HG02759 (cell line): ENCODE measurements at regions not wholly inside any gene's neighbourhood (a gene's known extent, or its start where the extent isn't known, plus 50 kb on each side); places are given as distances from the start of the nearest gene placed in this dataset.

Experiments
- ATAC-seq: cut with Tn5 transposase; IDR thresholded peaks from one replicate; pipeline ENCODE4 v1.9.1; 2021; ENCODE audit warnings: mild to moderate bottlenecking, moderate library complexity; ENCODE audit not compliant: unreplicated experiment

DNA sequence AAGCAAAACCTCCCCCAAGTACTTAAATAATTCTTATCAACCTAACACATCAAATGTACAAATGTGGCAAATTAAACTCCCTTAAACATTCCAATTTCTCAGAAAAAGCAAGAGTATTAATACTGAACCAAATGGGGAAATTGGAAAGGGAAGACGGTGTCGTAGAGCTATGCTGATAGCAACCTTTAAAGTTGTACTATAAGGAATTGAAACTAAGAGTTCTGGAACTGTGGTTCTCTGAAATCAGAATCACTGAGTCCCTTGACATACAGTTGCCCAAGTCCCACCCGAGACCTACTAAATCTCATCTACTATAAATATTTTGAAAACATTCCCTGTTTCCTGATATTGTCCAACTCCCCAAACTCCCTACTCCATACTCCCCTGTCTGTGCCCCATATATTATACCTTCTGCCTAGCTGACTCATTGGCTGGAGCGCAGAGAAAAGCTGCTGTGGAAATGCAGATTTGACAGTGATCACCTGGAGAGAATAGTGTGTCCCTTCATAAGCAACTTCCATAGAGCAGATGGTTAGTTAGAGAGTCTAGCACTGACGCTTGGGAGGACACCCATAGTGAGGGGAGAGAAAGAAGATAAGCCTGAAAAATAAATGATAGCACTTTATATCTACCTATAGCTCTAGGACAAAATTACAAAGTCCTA is 51.4 kb upstream of the ITM2B start:
- ATAC-seq = no peak

DNA sequence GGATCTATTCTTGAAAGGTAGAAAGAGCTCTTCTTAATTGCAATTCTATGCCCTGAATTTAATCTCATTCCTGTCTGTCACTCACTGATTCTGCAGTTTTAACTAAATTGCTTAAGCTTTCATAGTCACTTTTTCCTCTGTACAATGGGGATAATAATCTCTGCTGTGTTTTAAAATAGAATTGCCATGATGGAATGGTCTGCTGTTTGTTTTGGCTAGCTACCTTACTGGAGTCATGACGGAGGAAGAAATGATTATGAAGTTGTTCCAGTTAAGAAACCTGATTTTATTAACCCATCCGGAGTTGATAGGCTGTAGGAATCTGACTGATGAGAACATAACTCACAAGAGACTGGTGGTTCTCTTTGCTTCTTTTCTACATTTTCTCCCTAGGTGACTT is 54.9 kb upstream of the ITM2B start:
- ATAC-seq = no peak

DNA sequence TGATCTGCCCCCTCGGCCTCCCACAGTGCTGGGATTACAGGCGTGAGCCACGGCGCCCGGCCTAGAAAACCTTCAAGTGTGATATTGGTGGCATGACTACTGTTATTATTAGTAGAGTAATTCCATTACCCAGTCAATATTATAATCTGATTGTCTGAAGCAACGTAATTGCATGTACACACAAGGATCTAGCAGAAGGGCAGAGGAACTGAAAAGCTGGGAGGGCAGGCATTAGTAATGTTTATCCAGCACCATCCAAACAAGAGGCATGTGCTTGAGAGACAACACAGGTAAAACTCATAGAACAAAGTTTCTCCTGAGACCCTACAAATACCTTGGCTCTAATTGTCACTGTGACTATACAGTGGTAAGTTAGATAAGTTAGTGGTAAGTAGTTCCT is 56.2 kb upstream of the ITM2B start:
- ATAC-seq = no peak

DNA sequence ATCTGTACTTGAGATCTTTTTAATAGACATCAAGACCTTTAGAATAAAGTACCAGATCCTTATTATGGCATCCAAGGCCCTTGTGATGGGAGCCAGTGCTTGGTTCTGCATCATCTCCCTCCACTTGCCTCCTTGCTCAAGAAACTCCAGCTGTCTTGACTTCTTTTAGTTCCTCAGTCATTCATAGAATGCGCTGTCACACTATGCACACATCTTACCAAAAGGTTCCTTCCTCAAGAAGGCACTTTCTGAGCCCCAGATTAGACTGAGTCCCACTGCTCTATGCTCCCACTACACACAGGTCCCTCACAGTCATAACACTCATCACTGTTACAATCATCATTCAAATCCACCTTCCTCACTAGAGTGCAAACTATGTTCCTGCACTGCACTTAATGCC is 57.8 kb upstream of the ITM2B start:
- ATAC-seq = peak; percentile 73

DNA sequence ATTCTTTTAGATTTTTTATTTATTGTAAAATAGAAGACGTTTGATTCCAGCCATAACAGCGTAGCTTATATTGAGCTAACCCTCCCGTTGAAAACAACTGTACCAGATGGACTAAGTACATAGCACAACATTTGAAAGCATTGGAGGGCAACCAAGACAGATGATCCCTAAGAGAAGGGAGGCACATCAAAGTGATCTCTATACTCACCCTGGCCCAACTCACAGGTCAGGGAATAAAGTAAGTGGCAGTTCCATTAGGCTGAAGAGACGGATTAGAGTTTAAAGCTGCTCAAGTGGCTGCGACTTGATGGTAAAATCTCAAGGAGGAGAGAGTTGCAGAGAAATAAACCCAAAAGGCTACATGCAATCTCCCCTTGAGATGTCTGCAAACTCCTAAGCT is 65.1 kb upstream of the ITM2B start:
- ATAC-seq = no peak

DNA sequence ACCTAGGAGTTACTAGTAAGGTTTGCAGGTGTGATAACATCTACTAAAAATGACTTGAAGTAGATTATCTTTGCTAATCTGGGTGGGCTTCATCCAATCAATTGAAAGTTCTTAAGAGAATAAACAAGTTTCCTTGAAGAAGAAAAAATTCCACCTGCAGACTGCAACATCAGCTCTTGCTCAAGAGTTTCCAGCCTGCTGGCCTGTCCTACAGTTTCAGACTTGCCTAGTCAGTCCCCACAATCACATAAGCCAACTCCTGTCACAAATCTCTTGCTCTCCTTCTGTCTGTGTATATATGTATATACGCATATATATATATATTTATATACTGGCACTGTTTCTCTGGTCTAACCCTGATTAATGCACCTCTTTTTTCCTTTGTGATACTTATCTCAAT is 67.3 kb upstream of the ITM2B start:
- ATAC-seq = no peak

DNA sequence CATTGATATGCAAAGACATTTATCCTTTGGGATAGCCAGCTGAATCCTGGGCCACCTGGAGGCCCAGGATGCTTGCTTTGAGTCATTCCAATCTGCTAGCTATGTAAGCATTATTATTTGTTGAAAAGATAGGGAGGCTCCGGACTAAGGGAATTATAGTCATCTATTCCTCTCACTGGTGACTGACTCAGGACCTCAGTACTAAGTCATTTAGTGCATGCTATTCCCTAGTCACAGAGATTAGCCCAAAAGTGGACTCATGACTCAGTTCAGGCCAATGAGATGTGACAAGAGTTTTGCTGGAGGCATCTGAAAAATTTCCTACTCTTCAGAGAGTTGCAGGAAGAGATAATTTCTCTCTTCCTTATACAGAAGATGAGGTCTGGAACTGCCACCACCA is 67.9 kb upstream of the ITM2B start:
- no peak for ATAC-seq

DNA sequence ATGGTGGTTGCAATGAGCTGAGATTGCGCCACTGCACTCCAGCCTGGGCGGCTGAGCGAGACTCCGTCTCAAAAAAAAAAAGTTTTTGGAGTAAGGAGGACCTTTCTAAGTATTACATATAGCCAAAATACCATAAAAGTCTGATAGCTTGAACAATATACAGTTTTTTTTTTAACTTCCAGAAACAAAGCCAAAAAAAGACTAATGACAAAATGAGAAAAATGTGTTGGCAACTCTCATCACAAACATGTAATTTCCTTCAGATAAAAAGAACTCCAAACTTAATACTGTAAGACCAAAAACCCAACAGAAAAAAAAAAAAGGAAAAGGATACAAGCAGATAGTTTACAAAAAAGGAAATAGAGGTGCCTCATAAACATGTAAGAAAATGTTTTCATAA is 68.2 kb upstream of the MED4 start:
- no peak for ATAC-seq

DNA sequence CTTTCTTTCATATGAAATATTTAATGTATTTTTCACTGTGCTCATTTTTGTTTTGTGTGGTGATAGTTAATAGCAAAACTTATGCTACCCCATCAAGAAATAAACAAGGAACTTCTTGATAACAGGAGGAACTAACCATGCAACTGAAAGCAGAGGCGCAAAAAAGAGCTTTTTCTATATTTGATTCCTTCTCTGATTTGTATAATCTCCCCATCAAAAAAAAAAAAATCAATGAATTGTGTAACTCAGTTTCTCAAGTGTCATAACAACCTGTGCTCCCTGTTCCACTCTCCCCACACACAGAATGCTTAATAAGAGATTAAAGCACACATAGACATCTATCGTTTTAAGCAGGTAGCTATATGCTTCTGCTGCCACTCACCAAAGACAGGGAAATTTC is 67.3 kb upstream of the MED4 start:
- ATAC-seq = no peak

DNA sequence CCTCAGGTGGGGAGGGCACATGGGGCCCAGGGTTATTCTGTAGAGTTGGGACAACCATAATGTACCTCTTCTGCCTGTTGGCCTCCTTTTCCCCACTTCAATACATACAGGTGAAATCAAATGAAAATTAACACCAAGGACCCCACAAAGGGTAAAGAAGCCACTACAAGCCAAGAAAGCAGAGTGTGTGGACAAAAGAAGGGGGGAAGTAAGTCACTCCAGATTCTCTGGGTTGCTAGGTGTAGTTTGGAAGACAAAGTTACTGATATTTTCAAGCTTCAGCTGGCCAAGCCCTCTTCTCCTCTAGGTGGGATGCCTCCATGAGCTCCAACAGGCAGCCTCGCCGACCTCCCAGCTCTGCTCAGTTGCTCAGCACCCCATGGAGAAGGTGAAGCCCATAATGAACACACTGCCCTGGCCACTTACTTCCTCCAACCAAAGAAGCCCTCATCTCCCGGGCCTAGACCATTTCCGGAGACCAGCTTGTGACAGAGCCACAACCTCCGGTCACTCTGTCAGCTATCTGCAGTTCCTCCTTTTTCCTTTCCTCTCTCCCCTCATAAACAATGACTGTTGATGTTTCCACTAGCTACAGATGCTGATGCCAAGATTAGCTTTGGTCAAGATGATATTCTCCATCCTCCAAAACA is 66.8 kb upstream of the MED4 start:
- no peak for ATAC-seq

DNA sequence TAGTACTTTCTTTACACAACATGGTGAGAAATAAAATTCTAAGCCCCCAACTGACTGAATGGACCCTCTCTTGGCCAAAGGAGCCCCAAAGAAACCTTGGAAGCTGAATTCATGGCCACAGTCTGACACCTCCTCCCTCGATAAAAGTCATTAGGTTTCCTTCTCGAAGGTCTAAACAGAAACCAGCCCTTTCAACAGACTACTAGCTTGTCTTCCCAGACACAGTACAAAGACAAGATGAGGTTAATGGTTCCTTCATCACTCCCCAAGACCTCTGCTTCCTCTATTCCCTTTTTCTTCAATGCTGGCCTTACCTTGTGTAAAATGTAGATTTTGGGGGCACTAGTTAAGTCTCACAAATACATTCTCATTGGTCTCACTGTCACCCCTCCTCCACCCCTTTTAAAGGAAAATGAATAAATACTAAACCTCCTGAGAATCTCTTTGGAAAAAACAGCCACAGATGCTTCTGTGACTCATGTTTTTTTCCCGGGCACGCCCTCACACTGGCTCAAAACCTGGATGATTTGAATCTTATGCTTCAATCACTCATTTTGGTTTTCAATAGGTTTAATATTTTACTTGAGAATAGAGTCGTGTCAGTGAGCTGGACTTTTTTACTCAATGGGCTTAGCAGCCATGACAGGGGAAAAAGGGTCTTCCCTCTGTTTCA is 65.8 kb upstream of the MED4 start:
- no peak for ATAC-seq

DNA sequence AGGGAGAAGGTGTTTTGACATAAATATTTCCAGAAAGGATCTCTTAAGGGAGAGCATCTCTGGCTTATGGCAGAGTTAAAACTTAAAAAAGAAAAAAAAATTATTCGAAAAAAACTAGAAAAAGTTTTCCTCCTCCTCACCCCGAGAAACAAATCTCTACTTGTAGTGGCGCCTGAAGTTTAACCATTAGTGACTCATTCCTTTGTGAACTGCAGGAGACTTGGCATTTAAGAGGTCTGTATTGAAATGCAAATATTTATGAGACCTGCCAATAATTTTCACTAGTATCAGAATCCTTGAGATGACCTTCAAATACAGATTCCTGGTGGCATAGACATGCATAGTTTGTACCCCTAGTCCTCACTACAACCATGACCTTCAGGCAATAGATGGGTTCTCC is 64.9 kb upstream of the MED4 start:
- no peak for ATAC-seq

DNA sequence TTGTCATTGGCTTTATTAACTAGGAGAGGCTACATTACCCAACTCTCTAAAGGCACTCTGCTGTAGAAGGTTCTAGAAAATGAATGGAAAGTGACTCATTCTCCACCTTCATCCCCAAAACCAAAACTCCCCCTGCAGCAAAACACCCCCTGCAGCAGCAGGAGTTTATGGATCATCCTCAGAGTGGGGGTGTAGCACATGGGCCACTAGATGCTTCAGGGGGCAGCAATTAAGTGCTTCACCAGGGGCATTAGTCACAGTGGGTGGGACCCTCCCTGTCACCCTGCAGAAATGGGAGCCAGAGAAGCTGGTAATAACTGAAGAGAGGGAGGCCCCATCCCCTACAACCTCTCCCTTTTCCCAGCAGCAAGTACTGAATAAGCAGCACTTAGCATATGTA is 64.5 kb upstream of the MED4 start:
- no peak for ATAC-seq

DNA sequence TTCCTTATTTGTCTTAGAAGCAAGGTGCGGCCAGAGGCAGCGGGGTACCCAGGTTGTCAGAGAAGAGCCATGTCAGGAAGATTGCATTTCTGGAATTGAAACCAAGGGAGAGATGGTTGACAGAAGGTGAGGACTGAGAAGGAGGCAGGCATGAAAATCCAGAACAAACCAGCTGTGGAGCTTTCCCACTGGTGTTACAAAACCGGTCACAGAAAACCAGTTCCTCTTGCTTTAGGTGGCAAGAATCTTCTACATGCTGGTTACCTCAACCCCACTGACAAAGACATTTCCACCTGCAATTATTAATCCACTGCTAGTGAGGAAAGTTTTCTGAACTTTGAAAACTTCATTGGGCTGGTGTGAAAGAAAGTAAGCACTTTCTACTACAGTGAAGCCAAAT is 64.0 kb upstream of the MED4 start:
- ATAC-seq = no peak

DNA sequence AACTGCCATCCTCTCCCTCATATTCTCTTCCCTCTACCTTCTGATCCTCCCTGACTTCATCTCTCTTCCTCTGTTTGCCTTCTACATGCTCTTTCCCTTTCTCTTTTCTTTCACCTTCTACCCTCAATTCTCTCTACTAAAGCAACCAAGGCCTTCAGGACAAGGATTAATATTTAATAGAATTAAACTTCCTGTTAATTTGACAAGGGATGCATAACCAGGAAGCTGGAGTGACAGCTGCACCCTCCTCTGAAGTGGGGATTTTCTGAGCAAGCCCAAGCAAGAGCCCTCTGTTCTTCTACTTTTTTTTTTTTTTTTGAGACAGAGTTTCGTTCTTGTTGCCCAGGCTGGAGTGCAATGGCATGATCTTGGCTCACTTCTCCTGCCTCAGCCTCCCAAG is 63.4 kb upstream of the MED4 start:
- ATAC-seq = peak; percentile 53

DNA sequence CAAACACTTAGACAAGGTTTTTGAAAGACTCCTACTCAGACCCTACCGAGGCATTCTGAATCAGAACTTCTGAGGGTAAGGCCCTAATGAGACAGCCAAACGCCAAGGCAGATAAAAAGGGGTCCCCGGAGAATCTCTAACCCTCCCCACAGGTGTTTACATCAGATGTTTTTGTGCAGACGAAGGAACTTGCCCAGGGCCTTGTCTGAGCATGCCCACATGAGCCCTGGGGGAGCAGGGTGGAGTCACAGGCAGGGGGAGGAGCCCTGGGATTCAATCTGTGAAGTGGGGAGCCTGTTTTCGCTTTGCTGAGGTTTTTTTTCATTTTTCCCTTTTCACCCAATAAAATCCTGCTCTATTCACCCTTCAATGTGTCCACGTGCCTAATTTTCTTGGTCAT is 61.6 kb upstream of the MED4 start:
- ATAC-seq = no peak

DNA sequence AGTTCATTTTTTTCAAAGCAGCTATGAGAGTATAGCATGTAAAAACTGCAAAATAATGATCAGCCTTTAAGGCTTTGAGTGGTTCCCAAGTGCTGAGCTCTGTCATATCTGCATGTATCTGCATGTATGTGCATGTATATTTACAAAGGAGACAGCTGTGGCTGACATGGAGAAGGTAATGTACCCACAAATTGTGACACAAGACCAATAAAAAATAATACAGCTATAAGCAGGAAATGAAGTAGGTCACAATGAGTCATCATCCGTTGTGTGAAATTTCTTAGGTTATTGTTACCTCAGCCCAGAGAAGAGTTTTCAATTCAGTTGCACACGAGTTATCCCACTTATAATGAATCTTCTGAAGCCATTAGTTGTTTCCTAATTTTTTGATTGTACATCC is 60.9 kb upstream of the MED4 start:
- no peak for ATAC-seq

DNA sequence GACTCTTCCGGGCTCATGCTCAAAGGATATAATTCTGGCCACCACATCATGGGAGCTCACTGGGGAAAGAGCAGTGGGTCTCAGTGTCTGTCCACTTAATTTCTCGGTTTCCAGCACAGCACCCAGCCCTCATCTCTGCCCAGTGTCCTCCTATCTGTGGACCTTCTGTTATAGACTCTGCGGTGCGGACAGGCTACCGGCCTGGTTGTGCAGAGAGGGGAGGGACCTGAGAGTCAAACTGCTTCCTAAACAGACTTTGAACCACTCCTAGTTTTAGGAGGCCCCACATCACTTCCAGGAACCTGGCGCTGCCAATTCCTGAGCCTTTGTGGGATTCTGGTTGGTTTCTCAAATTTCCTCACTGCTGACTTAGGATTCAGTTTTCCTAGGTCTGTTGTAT is 59.8 kb upstream of the MED4 start:
- no peak for ATAC-seq

DNA sequence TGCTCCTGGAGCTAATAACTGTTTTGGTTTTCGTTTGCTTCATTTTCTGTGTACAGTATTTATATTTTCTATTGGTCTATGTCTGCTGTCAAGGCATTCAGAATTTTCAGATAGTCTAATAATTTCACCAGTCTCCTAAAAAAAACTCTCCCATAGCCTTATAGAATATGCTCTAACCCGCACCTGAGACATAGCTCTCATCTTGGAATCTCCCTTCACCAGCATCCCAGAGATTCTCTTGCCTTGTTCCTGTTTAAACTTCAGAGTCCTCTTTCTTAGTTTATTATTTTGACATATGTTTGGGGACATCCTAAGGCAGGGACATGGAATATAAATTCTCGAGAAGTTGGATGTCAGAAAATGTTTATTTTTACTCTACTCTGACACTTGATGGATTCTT is 58.3 kb upstream of the MED4 start:
- ATAC-seq = no peak

DNA sequence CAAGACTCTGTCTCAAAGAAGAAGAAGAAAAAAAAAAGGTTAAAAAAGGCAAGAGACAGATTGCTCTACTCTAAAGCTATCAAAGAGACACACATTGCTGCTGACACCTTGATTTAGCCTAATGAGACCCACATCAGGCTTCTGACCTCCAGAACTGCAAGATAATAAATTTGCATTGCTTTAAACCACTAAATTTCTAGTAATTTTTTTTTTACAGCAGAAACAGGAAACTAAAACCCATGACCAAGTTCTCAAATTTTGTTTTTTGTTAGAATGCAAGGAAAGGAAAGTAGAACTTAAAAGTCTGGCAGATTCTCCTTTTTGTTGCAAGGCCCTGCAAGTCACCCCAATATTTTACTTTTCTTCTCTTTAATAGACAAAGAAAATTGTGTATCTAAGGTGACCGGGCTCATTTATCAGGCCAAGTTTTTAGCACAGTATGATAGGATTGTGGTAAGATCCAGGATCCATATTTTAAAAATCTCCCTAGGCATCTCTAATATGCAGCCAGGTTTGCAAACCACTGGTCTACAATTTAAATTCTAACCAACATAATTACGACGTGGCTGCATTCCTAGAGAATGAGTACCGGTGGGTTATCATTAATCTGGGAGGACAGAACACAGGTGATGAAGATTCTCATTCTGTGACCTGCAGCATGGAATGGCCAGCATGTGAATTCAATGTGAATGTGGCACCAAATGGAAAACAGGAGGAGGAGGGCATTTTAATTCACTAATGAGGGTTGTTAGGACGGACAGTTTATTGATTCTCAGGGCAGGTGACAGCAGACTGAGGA is 56.7 kb upstream of the MED4 start:
- no peak for ATAC-seq

DNA sequence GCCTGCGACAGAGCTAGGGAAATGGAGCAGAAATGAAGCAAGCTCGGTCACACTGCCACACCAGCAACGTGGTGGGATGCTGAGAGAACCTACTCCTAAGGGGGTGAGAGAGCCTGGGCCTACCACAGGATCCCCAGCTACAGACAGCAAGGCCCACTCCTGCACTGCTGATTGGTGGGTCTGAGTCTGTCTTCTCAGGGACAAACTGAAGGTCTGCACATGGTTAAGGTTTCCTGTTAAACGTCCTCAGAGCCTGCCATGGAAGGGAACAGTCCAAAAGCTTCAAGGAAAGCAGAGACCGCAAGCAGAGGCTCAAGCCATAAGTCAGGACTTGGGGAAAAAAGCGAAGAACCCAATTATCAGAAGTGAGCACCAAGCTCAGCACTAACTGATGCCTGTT is 53.5 kb upstream of the MED4 start:
- no peak for ATAC-seq

DNA sequence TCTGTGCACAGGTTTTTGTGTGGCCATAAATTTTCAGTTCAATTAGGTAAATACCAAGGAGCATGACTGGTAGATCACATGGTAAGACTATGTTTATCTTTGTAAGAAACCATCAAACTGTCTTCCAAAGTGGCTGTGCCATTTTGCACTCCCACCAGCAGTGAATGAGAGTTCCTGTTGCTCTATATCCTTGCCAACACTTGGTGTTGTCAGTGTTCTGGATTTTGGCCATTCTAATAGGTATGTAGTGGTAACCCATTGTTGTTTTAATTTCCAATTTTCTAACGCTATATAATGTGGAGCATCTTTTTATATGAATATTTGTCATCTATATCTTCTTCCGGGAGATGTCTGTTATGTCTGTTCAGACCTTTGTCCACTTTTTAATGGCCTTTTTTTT is 51.7 kb upstream of the MED4 start:
- no peak for ATAC-seq
